ENCODE measurements at regions not wholly inside any gene's neighbourhood (a gene's known extent, or its start where the extent isn't known, plus 50 kb on each side); places are given as distances from the start of the nearest gene placed in this dataset.

GRCh38 chr18:11249391-11249790 is 100.0 kb upstream of the PIEZO2 start (continued):
- no peak for TF ChIP-seq EZH2phosphoT487 (IDR thresholded peaks at IDR 0.05; ENCODE audit: unreplicated experiment)
- no peak for TF ChIP-seq ETS1 (IDR thresholded peaks at IDR 0.05)
- no peak for TF ChIP-seq EZH2 (IDR thresholded peaks at IDR 0.05; ENCODE audit: low read depth, unreplicated experiment)
- no peak for TF ChIP-seq REST (IDR thresholded peaks at IDR 0.05; ENCODE audit: unreplicated experiment)

- H3K36me3 Mint-ChIP-seq (ENCODE audit: low read depth), result no peaks in the 10 kb centered on the region
Measured at GRCh38 chr18:11247381-11247970, 98.1 kb upstream of the PIEZO2 start.

GRCh38 chr18:11246495-11247300 is 97.3 kb upstream of the PIEZO2 start:
- Histone ChIP-seq H2AFZ (no peak overlapping the region), H3F3A (replicated peaks; ENCODE audit: low read depth) (no peaks in the 10 kb centered on the region), H3K9me2 (ENCODE audit: insufficient read depth) (peaks cover 7% of the 10 kb centered on the region), H3K4me1 (ENCODE audit: insufficient read depth) (no peaks in the 10 kb centered on the region), H3K4me3 (no peak overlapping the region), H3K27me3 (ENCODE audit: insufficient read depth) (no peaks in the 10 kb centered on the region), H3K79me2 (replicated peaks; ENCODE audit: insufficient read depth) (no peaks in the 10 kb centered on the region), H3K4me2 (no peak overlapping the region), H3K36me3 (ENCODE audit: insufficient read depth) (no peaks in the 10 kb centered on the region), H3K27ac (ENCODE audit: low read depth) (no peak overlapping the region), H4K20me1 (replicated peaks; ENCODE audit: insufficient read depth) (no peaks in the 10 kb centered on the region)
- ATAC-seq, result no peak
- H3K27me3 Mint-ChIP-seq (ENCODE audit: insufficient read depth, low read depth, poor library complexity), result peaks cover 3% of the 10 kb centered on the region
- no peaks in the 10 kb centered on the region for H3K9me3 Mint-ChIP-seq
- no peaks in the 10 kb centered on the region for H3K4me1 Mint-ChIP-seq
- H3K36me3 Mint-ChIP-seq (ENCODE audit: low read depth), result no peaks in the 10 kb centered on the region
- no peak overlapping the region for H3K4me3 Mint-ChIP-seq
- DNase-seq (ENCODE audit: low spot score), result no peak
- H3K27ac Mint-ChIP-seq, result no peak overlapping the region
- no peak for TF ChIP-seq CTCF (conservative IDR thresholded peaks at IDR 0.05; ENCODE audit: low read depth in 2 of 2)

More at GRCh38 chr18:11247381-11247970, 98.1 kb upstream of the PIEZO2 start:
- DNase-seq (ENCODE audit: low spot score) (no peak), ATAC-seq (no peak)
- H3K9me3 Mint-ChIP-seq, result no peaks in the 10 kb centered on the region
- Histone ChIP-seq H3K36me3 (ENCODE audit: insufficient read depth) (no peaks in the 10 kb centered on the region), H2AFZ (no peak overlapping the region), H4K20me1 (replicated peaks; ENCODE audit: insufficient read depth) (no peaks in the 10 kb centered on the region), H3F3A (replicated peaks; ENCODE audit: low read depth) (no peaks in the 10 kb centered on the region), H3K27ac (ENCODE audit: low read depth) (no peak overlapping the region), H3K4me1 (ENCODE audit: insufficient read depth) (no peaks in the 10 kb centered on the region), H3K4me2 (no peak overlapping the region), H3K9me2 (ENCODE audit: insufficient read depth) (peaks cover 4% of the 10 kb centered on the region), H3K79me2 (replicated peaks; ENCODE audit: insufficient read depth) (no peaks in the 10 kb centered on the region), H3K27me3 (ENCODE audit: insufficient read depth) (no peaks in the 10 kb centered on the region), H3K4me3 (no peak overlapping the region)
- H3K27ac Mint-ChIP-seq, result no peak overlapping the region
- H3K4me3 Mint-ChIP-seq, result no peak overlapping the region
- TF ChIP-seq STAT1 (IDR thresholded peaks at IDR 0.05; ENCODE audit: unreplicated experiment), result no peak
- TF ChIP-seq ZNF331 (CRISPR knock-in tag; IDR thresholded peaks at IDR 0.05; ENCODE audit: low read depth), result no peak
- H3K27me3 Mint-ChIP-seq (ENCODE audit: insufficient read depth, low read depth, poor library complexity), result peaks cover 3% of the 10 kb centered on the region
- no peaks in the 10 kb centered on the region for H3K4me1 Mint-ChIP-seq
